ENCODE measurements at regions not wholly inside any gene's neighbourhood (a gene's known extent, or its start where the extent isn't known, plus 50 kb on each side); places are given as distances from the start of the nearest gene placed in this dataset.

GRCh38 chr11:28963187-28963586 is 855.0 kb downstream of the METTL15 start:
- TF ChIP-seq POLR2AphosphoS5 (IDR thresholded peaks at IDR 0.05), result no peak
- TF ChIP-seq CTCF (IDR thresholded peaks at IDR 0.05), result no peak
- TF ChIP-seq POLR2A (IDR thresholded peaks at IDR 0.05), result no peak
- no peaks in the 10 kb centered on the region for H3K36me3 ChIP-seq
- H3K27ac ChIP-seq, result no peak overlapping the region
- H3K27me3 ChIP-seq, result no peaks in the 10 kb centered on the region
- H3K4me3 ChIP-seq, result no peak overlapping the region
- H3K9me3 ChIP-seq, result no peaks in the 10 kb centered on the region
- intact Hi-C loops (cut with DNase I; ENCODE audit: low total_unique reads), result no loop called here
- no peak for DNase-seq (ENCODE audit: low spot score in 2 of 2)
- H3K4me1 ChIP-seq, result no peaks in the 10 kb centered on the region

- Histone ChIP-seq H3K36me3 (no peaks in the 10 kb centered on the region), H3K9me3 (no peaks in the 10 kb centered on the region), H3K4me1 (no peaks in the 10 kb centered on the region), H3K27ac (no peak overlapping the region), H3K4me3 (no peak overlapping the region), H3K27me3 (no peaks in the 10 kb centered on the region)
- intact Hi-C loops (cut with DNase I; ENCODE audit: low total_unique reads), result no loop called here
- no peak for DNase-seq (ENCODE audit: low spot score in 2 of 2)
- TF ChIP-seq POLR2AphosphoS5 (IDR thresholded peaks at IDR 0.05), result no peak
- TF ChIP-seq CTCF (IDR thresholded peaks at IDR 0.05), result no peak
- TF ChIP-seq POLR2A (IDR thresholded peaks at IDR 0.05), result no peak
Observed at GRCh38 chr11:28962502-28962901, 854.3 kb downstream of the METTL15 start.

- no peaks in the 10 kb centered on the region for H3K9me3 ChIP-seq
- H3K27me3 ChIP-seq, result no peaks in the 10 kb centered on the region
- H3K36me3 ChIP-seq, result no peaks in the 10 kb centered on the region
- DNase-seq (ENCODE audit: low spot score in 2 of 2), result no peak
- H3K4me1 ChIP-seq, result no peaks in the 10 kb centered on the region
- TF ChIP-seq POLR2A (IDR thresholded peaks at IDR 0.05) (no peak), POLR2AphosphoS5 (IDR thresholded peaks at IDR 0.05) (no peak), CTCF (IDR thresholded peaks at IDR 0.05) (no peak)
- no peak overlapping the region for H3K4me3 ChIP-seq
- intact Hi-C loops (cut with DNase I; ENCODE audit: low total_unique reads), result no loop called here
- H3K27ac ChIP-seq, result no peak overlapping the region
Observed at GRCh38 chr11:28961726-28962125, 853.5 kb downstream of the METTL15 start.

- Histone ChIP-seq H3K27ac (no peak overlapping the region), H3K4me3 (no peak overlapping the region), H3K4me1 (no peaks in the 10 kb centered on the region), H3K36me3 (no peaks in the 10 kb centered on the region), H3K27me3 (no peaks in the 10 kb centered on the region), H3K9me3 (peaks cover 0 to 6% of the 10 kb centered on the region in 2 donors)
- DNase-seq (ENCODE audit: low spot score in 2 of 2), result no peak
- intact Hi-C loops (cut with DNase I; ENCODE audit: low total_unique reads), result no loop called here
- TF ChIP-seq POLR2A (IDR thresholded peaks at IDR 0.05) (no peak), CTCF (IDR thresholded peaks at IDR 0.05) (no peak), POLR2AphosphoS5 (IDR thresholded peaks at IDR 0.05) (no peak)
Observed at GRCh38 chr11:28956446-28956845, 848.3 kb downstream of the METTL15 start.

- no peaks in the 10 kb centered on the region for H3K27me3 ChIP-seq
- intact Hi-C loops (cut with DNase I; ENCODE audit: low total_unique reads), result no loop called here
- TF ChIP-seq CTCF (IDR thresholded peaks at IDR 0.05), result no peak
- TF ChIP-seq POLR2AphosphoS5 (IDR thresholded peaks at IDR 0.05), result no peak
- TF ChIP-seq POLR2A (IDR thresholded peaks at IDR 0.05), result no peak
- no peak overlapping the region for H3K4me3 ChIP-seq
- peaks cover 0 to 6% of the 10 kb centered on the region in 2 donors for H3K9me3 ChIP-seq
- no peaks in the 10 kb centered on the region for H3K4me1 ChIP-seq
- no peak for DNase-seq (ENCODE audit: low spot score in 2 of 2)
- H3K27ac ChIP-seq, result no peak overlapping the region
- H3K36me3 ChIP-seq, result no peaks in the 10 kb centered on the region
Observed at GRCh38 chr11:28951191-28951590, 843.0 kb downstream of the METTL15 start.

Data from breast epithelium (tissue), 4 donors.